IMR-90 (cell line): ENCODE measurements at regions not wholly inside any gene's neighbourhood (a gene's known extent, or its start where the extent isn't known, plus 50 kb on each side); places are given as distances from the start of the nearest gene placed in this dataset.

Experiments
- CTCF ChIP-seq: conservative IDR thresholded peaks from 2 replicates; pipeline ENCODE4 v1.5.1; 2012; ENCODE audit warnings: mild to moderate bottlenecking, low read depth, low read length, improper control_type of control experiment
- FOS ChIP-seq: fragments of 150-350 bp; IDR thresholded peaks from 2 replicates; pipeline ENCODE4 v1.6.1; 2016; ENCODE audit warnings: low read depth, low read length
- MAFK ChIP-seq: IDR thresholded peaks from 2 replicates; pipeline ENCODE4 v1.6.1; 2012; ENCODE audit warnings: low read depth, low read length, improper control_type of control experiment
- POLR2A ChIP-seq: IDR thresholded peaks from 2 replicates; pipeline ENCODE4 v1.6.1; 2012; ENCODE audit warnings: mild to moderate bottlenecking, low read depth, low read length

GRCh38 chr9:38299856-38300255 lies 92.6 kb upstream of the ALDH1B1 start:
- TF ChIP-seq CTCF (no peak), POLR2A (no peak), MAFK (no peak), FOS (no peak)
